IMR-90 (cell line): ENCODE measurements at regions not wholly inside any gene's neighbourhood (a gene's known extent, or its start where the extent isn't known, plus 50 kb on each side); places are given as distances from the start of the nearest gene placed in this dataset.

Experiments
- ATAC-seq: fragments of 200-7000 bp; cut with Tn5 transposase; 2 replicates; pipeline ENCODE4 v1.9.1; 2020; ENCODE audit warnings: low read depth, mild to moderate bottlenecking, moderate library complexity
- BruUV-seq: library from RNA; stranded (reverse); fragments of 400-500 nt; replicated peaks from 2 replicates; lab custom pipeline; 2021; lab: Mats Ljungman, UMichigan
- CTCF ChIA-PET: fragments of 300-600 bp; formaldehyde crosslinking; extraction: SDS; loops from one replicate; lab custom pipeline; 2021; ENCODE audit warnings: antibody characterized with exemption; lab: Yijun Ruan, JAX
- POLR2A ChIA-PET: fragments of 300-600 bp; sonication (Branson Sonifier 250); formaldehyde crosslinking; loops from one replicate; lab custom pipeline; 2022; ENCODE audit warnings: antibody characterized with exemption; ENCODE audit not compliant: unreplicated experiment; lab: Charles Lee
- DNase-seq: peaks from one replicate; pipeline ENCODE4 v3.0.0; 2013
- H2AFZ ChIP-seq: replicated peaks from 2 replicates; pipeline ENCODE3; 2013; ENCODE audit warnings: low read length, mild to moderate bottlenecking; ENCODE audit not compliant: poor library complexity
- H2AK5ac ChIP-seq: 2 replicates; pipeline ENCODE4 v1.6.1; 2013; ENCODE audit warnings: low read depth, low read length, inconsistent platforms
- H2AK9ac ChIP-seq: replicated peaks from 2 replicates; pipeline ENCODE3; 2013; ENCODE audit warnings: mild to moderate bottlenecking, low read depth, low read length, moderate library complexity; ENCODE audit not compliant: poor library complexity
- H2BK120ac ChIP-seq: 2 replicates; pipeline ENCODE4 v1.6.1; 2013; ENCODE audit warnings: low read depth, low read length, inconsistent platforms
- H2BK15ac ChIP-seq: 3 replicates; pipeline ENCODE4 v1.6.1; 2013; ENCODE audit warnings: low read depth, low read length, inconsistent platforms
- H2BK20ac ChIP-seq: 2 replicates; pipeline ENCODE4 v1.6.1; 2013; ENCODE audit warnings: low read depth, mild to moderate bottlenecking, inconsistent platforms, low read length, moderate library complexity
- H2BK5ac ChIP-seq: 2 replicates; pipeline ENCODE4 v1.6.1; 2013; ENCODE audit warnings: mild to moderate bottlenecking, low read depth, low read length, inconsistent platforms; ENCODE audit not compliant: poor library complexity, severe bottlenecking
- H3K14ac ChIP-seq: replicated peaks from 2 replicates; pipeline ENCODE4 v1.6.1; 2013; ENCODE audit warnings: low read depth, low read length, inconsistent platforms
- H3K18ac ChIP-seq: 2 replicates; pipeline ENCODE4 v1.6.1; 2013; ENCODE audit warnings: low read depth, low read length, control low read depth
- H3K23ac ChIP-seq: 2 replicates; pipeline ENCODE4 v1.6.1; 2013; ENCODE audit warnings: low read depth, low read length, inconsistent platforms
- H3K27ac ChIP-seq: 2 replicates; pipeline ENCODE4 v1.5.1; 2013; ENCODE audit warnings: mild to moderate bottlenecking, control low read depth, low read length; ENCODE audit not compliant: insufficient read depth
- H3K27me3 ChIP-seq: 2 replicates; pipeline ENCODE4 v1.6.1; 2013; ENCODE audit warnings: low read length; ENCODE audit not compliant: control insufficient read depth, insufficient read depth
- H3K36me3 ChIP-seq: 2 replicates; pipeline ENCODE4 v1.6.1; 2013; ENCODE audit warnings: low read length, mixed read lengths; ENCODE audit not compliant: control insufficient read depth, insufficient read depth
- H3K4ac ChIP-seq: 2 replicates; pipeline ENCODE4 v1.6.1; 2013; ENCODE audit warnings: low read depth, low read length, inconsistent platforms
- H3K4me1 ChIP-seq: 2 replicates; pipeline ENCODE4 v1.6.1; 2013; ENCODE audit warnings: low read length, mixed read lengths; ENCODE audit not compliant: control insufficient read depth, insufficient read depth
- H3K4me2 ChIP-seq: 2 replicates; pipeline ENCODE4 v1.6.1; 2013; ENCODE audit warnings: low read depth, mild to moderate bottlenecking, control low read depth, low read length, moderate library complexity
- H3K4me3 ChIP-seq: 2 replicates; pipeline ENCODE4 v1.5.1; 2013; ENCODE audit warnings: low read depth, mild to moderate bottlenecking, control low read depth, low read length, moderate library complexity; ENCODE audit not compliant: insufficient read depth
- H3K56ac ChIP-seq: 2 replicates; pipeline ENCODE4 v1.6.1; 2013; ENCODE audit warnings: low read length, inconsistent platforms; ENCODE audit not compliant: insufficient read depth; ENCODE audit errors: extremely low read depth
- H3K79me1 ChIP-seq, 2 experiments: 2 replicates each; pipeline ENCODE4 v1.6.1; 2013; ENCODE audit warnings: low read length in 2 of 2, inconsistent platforms in 1 of 2, low read depth in 1 of 2
- H3K9ac ChIP-seq: 2 replicates; pipeline ENCODE4 v1.6.1; 2013; ENCODE audit warnings: low read depth, low read length, control low read depth
- H3K9me1 ChIP-seq: 2 replicates; pipeline ENCODE4 v1.6.1; 2013; ENCODE audit warnings: low read length, inconsistent platforms; ENCODE audit not compliant: insufficient read depth
- H3K9me3 ChIP-seq: 2 replicates; pipeline ENCODE4 v1.6.1; 2013; ENCODE audit warnings: low read length; ENCODE audit not compliant: control insufficient read depth, insufficient read depth
- H4K20me1 ChIP-seq: 2 replicates; pipeline ENCODE4 v1.6.1; 2013; ENCODE audit warnings: low read length, inconsistent platforms; ENCODE audit not compliant: insufficient read depth
- H4K5ac ChIP-seq: 2 replicates; pipeline ENCODE4 v1.6.1; 2013; ENCODE audit warnings: mild to moderate bottlenecking, low read depth, low read length, control low read depth
- H4K8ac ChIP-seq, 2 experiments: 2 replicates each; pipeline ENCODE4 v1.6.1; 2013; ENCODE audit warnings: low read depth in 2 of 2, low read length in 2 of 2, control low read depth in 1 of 2, inconsistent platforms in 1 of 2
- H4K91ac ChIP-seq: 2 replicates; pipeline ENCODE4 v1.6.1; 2013; ENCODE audit warnings: low read depth, low read length, inconsistent platforms; ENCODE audit not compliant: insufficient read depth
- BHLHE40 ChIP-seq: fragments of 150-350 bp; IDR thresholded peaks from 2 replicates; pipeline ENCODE4 v1.6.1; 2016; ENCODE audit warnings: mild to moderate bottlenecking, low read depth, low read length
- CEBPB ChIP-seq: IDR thresholded peaks from 2 replicates; pipeline ENCODE4 v1.6.1; 2012; ENCODE audit warnings: low read depth, low read length, improper control_type of control experiment
- CHD1 ChIP-seq: IDR thresholded peaks from 2 replicates; pipeline ENCODE4 v1.6.1; 2012; ENCODE audit warnings: low read depth, low read length, improper control_type of control experiment
- FOS ChIP-seq: fragments of 150-350 bp; IDR thresholded peaks from 2 replicates; pipeline ENCODE4 v1.6.1; 2016; ENCODE audit warnings: low read depth, low read length
- MAFK ChIP-seq: IDR thresholded peaks from 2 replicates; pipeline ENCODE4 v1.6.1; 2012; ENCODE audit warnings: low read depth, low read length, improper control_type of control experiment
- MAZ ChIP-seq: IDR thresholded peaks from 2 replicates; pipeline ENCODE4 v1.6.1; 2012; ENCODE audit warnings: low read depth, mild to moderate bottlenecking, low read length, improper control_type of control experiment, moderate library complexity, borderline replicate concordance
- MXI1 ChIP-seq: IDR thresholded peaks from 2 replicates; pipeline ENCODE4 v1.6.1; 2012; ENCODE audit warnings: low read depth, mild to moderate bottlenecking, low read length, moderate library complexity, borderline replicate concordance
- NFE2L2 ChIP-seq: fragments of 150-350 bp; IDR thresholded peaks from 2 replicates; pipeline ENCODE4 v1.6.1; 2016; ENCODE audit warnings: low read depth, mild to moderate bottlenecking, low read length
- RAD21 ChIP-seq: IDR thresholded peaks from 2 replicates; pipeline ENCODE4 v1.6.1; 2012; ENCODE audit warnings: low read length, improper control_type of control experiment
- RCOR1 ChIP-seq: IDR thresholded peaks from 2 replicates; pipeline ENCODE4 v1.6.1; 2012; ENCODE audit warnings: mild to moderate bottlenecking, low read length, improper control_type of control experiment; ENCODE audit not compliant: insufficient replicate concordance
- WGBS, 2 experiments: methylation state at CpG; one replicate each; pipeline versions ENCODE4 v1.1.5 to v1.1.7; 2013; ENCODE audit warnings: missing lambda C conversion rate in 2 of 2; ENCODE audit not compliant: insufficient read length in 1 of 2; ENCODE audit errors: extremely low coverage in 2 of 2; 5-methylcytosine and 5-hydroxymethylcytosine counted together
- dilution Hi-C: fragments of 300-500 bp; cut with HindIII; formaldehyde crosslinking; loops from one replicate; pipeline ENCODE4 v1.14.3; 2018; ENCODE audit warnings: low sequenced_read_pairs; ENCODE audit not compliant: unreplicated experiment
- in situ Hi-C: fragments of 300-500 bp; cut with MboI; formaldehyde crosslinking; loops from 3 replicates; pipeline ENCODE4 v1.14.3; 2019; ENCODE audit warnings: low sequenced_read_pairs, inconsistent platforms, mixed read lengths
- intact Hi-C: fragments of 100-400 bp; cut with micrococcal nuclease; formaldehyde crosslinking; loops from 2 replicates; pipeline ENCODE4 v1.10.0; 2022
- TF ChIP-seq, protein P1 (sequence below): conservative IDR thresholded peaks from 2 replicates; pipeline ENCODE4 v1.5.1; 2012; ENCODE audit warnings: mild to moderate bottlenecking, low read depth, low read length, improper control_type of control experiment
- TF ChIP-seq, protein P2 (sequence below): fragments of 150-350 bp; IDR thresholded peaks from 2 replicates; pipeline ENCODE4 v1.6.1; 2017; ENCODE audit warnings: mild to moderate bottlenecking, antibody characterized with exemption, low read length, low read depth

DNA sequence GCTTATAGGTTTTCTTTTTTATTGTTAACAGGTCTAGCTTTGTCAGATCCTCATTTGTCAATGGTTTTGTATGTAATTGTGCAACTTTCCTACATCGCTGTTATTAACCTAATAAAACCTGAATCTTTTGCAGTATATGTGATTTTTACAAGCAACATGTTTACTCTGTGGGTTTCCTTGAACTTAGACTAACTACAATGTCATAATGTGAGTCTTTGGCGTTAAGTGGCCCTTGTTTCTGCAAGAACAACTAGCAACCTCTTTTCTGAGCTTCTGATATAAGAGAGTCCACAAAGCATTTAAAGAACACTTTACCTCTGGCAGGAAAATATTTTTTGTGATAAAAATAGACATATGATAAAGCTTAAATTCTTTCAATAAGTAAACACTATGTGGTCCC lies 230.3 kb upstream of the CFAP20DC start:
- H3K36me3 ChIP-seq = no peaks in the 10 kb centered on the region
- DNase-seq (no peak), ATAC-seq (no peak)
- no peak overlapping the region for H3K27ac ChIP-seq
- H3K14ac ChIP-seq = no peak overlapping the region
- H3K79me1 ChIP-seq = no peaks in the 10 kb centered on the region
- no peak overlapping the region for H2AK9ac ChIP-seq
- H4K20me1 ChIP-seq = no peaks in the 10 kb centered on the region
- no peak overlapping the region for H3K18ac ChIP-seq
- TF ChIP-seq RAD21 = no peak
- TF ChIP-seq MAFK = no peak
- TF ChIP-seq, protein P1, sequence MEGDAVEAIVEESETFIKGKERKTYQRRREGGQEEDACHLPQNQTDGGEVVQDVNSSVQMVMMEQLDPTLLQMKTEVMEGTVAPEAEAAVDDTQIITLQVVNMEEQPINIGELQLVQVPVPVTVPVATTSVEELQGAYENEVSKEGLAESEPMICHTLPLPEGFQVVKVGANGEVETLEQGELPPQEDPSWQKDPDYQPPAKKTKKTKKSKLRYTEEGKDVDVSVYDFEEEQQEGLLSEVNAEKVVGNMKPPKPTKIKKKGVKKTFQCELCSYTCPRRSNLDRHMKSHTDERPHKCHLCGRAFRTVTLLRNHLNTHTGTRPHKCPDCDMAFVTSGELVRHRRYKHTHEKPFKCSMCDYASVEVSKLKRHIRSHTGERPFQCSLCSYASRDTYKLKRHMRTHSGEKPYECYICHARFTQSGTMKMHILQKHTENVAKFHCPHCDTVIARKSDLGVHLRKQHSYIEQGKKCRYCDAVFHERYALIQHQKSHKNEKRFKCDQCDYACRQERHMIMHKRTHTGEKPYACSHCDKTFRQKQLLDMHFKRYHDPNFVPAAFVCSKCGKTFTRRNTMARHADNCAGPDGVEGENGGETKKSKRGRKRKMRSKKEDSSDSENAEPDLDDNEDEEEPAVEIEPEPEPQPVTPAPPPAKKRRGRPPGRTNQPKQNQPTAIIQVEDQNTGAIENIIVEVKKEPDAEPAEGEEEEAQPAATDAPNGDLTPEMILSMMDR = no peak
- TF ChIP-seq RCOR1 = no peak
- TF ChIP-seq CHD1 = no peak
- TF ChIP-seq BHLHE40 = no peak
- no peak for TF ChIP-seq MAZ
- TF ChIP-seq MXI1 = no peak
- TF ChIP-seq NFE2L2 = no peak
- TF ChIP-seq FOS = no peak
- no peak for TF ChIP-seq CEBPB
- TF ChIP-seq, protein P2, sequence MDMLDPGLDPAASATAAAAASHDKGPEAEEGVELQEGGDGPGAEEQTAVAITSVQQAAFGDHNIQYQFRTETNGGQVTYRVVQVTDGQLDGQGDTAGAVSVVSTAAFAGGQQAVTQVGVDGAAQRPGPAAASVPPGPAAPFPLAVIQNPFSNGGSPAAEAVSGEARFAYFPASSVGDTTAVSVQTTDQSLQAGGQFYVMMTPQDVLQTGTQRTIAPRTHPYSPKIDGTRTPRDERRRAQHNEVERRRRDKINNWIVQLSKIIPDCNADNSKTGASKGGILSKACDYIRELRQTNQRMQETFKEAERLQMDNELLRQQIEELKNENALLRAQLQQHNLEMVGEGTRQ = no peak
- H3K9me1 ChIP-seq = no peaks in the 10 kb centered on the region
- no peak overlapping the region for H2AFZ ChIP-seq
- H2BK120ac ChIP-seq = no peak overlapping the region
- in situ Hi-C loops = no loop called here
- BruUV-seq = no TSS peak
- no peak overlapping the region for H3K4me2 ChIP-seq
- H3K4me1 ChIP-seq = no peaks in the 10 kb centered on the region
- H4K8ac ChIP-seq = no peak overlapping the region
- no peak overlapping the region for H3K4me3 ChIP-seq
- H3K27me3 ChIP-seq = no peaks in the 10 kb centered on the region
- intact Hi-C loops = no loop called here
- H4K5ac ChIP-seq = no peak overlapping the region
- H3K23ac ChIP-seq = no peak overlapping the region
- no peak overlapping the region for H2BK15ac ChIP-seq
- dilution Hi-C loops = no loop called here
- POLR2A ChIA-PET = no interaction called here
- H3K9ac ChIP-seq = no peak overlapping the region
- no CpG with 5 or more reads among the region's 2 CpGs for WGBS, 2 experiments
- no peak overlapping the region for H2AK5ac ChIP-seq
- no peak overlapping the region for H2BK20ac ChIP-seq
- no peaks in the 10 kb centered on the region for H3K9me3 ChIP-seq
- H3K4ac ChIP-seq = no peak overlapping the region
- H4K91ac ChIP-seq = no peak overlapping the region
- no peak overlapping the region for H2BK5ac ChIP-seq
- no peak overlapping the region for H3K56ac ChIP-seq
- CTCF ChIA-PET = interaction anchor here (0.6 to 0.7 kb wide), 2 partner anchors 11 to 24 kb away, joined by 3 to 4 read pairs; no protein-coding TSS in a partner anchor
